Kidney epithelial cell (primary cell): ENCODE measurements at regions not wholly inside any gene's neighbourhood (a gene's known extent, or its start where the extent isn't known, plus 50 kb on each side); places are given as distances from the start of the nearest gene placed in this dataset.

Experiments
- DNase-seq: peaks from one replicate; pipeline ENCODE4 v3.0.0-alpha.2; 2010; ENCODE audit warnings: low read depth
- H3K27me3 ChIP-seq: 2 replicates; pipeline ENCODE4 v1.6.0; 2011; ENCODE audit warnings: low read length; ENCODE audit not compliant: control insufficient read depth, insufficient read depth
- H3K36me3 ChIP-seq: 2 replicates; pipeline ENCODE4 v1.5.1; 2011; ENCODE audit warnings: low read length; ENCODE audit not compliant: control insufficient read depth, insufficient read depth
- H3K4me3 ChIP-seq: 2 replicates; pipeline ENCODE4 v1.5.1; 2011; ENCODE audit warnings: low read depth, mild to moderate bottlenecking, control low read depth, low read length
- TF ChIP-seq, protein P1 (sequence below): IDR thresholded peaks from 2 replicates; pipeline ENCODE4 v1.5.1; 2011; ENCODE audit warnings: mild to moderate bottlenecking, moderate library complexity, low read length, control low read depth, inconsistent platforms; ENCODE audit not compliant: insufficient read depth, poor library complexity, severe bottlenecking

DNA sequence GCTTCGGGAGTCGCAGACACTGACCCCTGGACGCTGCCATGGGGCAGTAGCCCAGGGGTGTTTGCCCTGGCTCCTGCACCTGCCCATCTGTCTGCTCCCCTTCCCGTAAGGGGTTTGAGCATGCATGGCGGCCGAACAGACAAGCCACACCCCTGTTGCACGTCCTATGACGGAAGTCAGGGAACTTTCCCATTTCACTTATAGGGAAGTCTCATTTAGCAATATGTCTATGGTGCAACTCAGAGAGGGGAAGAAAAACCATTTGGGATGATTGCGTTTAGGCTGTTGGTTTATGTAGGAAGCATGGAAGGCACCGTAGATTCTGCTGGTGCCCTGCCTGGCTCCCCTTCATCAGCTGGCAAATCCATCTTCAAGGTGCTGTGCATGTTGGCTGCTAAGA, 112.5 kb downstream of the HAPSTR1 start:
- DNase-seq, result no peak
- Histone ChIP-seq H3K4me3 (no peak overlapping the region), H3K27me3 (no peaks in the 10 kb centered on the region), H3K36me3 (no peaks in the 10 kb centered on the region)
- TF ChIP-seq, protein P1, sequence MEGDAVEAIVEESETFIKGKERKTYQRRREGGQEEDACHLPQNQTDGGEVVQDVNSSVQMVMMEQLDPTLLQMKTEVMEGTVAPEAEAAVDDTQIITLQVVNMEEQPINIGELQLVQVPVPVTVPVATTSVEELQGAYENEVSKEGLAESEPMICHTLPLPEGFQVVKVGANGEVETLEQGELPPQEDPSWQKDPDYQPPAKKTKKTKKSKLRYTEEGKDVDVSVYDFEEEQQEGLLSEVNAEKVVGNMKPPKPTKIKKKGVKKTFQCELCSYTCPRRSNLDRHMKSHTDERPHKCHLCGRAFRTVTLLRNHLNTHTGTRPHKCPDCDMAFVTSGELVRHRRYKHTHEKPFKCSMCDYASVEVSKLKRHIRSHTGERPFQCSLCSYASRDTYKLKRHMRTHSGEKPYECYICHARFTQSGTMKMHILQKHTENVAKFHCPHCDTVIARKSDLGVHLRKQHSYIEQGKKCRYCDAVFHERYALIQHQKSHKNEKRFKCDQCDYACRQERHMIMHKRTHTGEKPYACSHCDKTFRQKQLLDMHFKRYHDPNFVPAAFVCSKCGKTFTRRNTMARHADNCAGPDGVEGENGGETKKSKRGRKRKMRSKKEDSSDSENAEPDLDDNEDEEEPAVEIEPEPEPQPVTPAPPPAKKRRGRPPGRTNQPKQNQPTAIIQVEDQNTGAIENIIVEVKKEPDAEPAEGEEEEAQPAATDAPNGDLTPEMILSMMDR, result no peak

DNA sequence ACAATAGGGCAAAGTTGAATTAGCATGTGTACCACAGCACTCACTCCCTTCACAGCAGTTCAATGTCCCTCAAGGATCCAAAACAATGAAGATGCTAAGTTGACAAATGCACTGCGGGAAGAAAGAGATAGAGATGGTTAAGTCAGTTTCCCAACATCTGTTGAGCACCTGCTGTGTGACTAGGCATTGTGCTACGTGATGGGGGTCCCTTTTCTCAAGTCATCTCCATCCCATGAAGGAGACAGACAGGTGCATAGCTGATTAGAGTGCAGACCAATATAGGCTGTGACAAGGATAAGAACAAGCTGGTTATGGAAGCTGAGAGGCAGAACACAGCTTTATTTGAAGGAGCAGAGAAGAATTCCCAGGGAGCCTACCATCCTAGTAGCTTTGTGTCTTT, 114.2 kb downstream of the HAPSTR1 start:
- no peak for DNase-seq
- Histone ChIP-seq H3K27me3 (no peaks in the 10 kb centered on the region), H3K4me3 (no peak overlapping the region), H3K36me3 (no peaks in the 10 kb centered on the region)
- TF ChIP-seq, protein P1, result no peak

DNA sequence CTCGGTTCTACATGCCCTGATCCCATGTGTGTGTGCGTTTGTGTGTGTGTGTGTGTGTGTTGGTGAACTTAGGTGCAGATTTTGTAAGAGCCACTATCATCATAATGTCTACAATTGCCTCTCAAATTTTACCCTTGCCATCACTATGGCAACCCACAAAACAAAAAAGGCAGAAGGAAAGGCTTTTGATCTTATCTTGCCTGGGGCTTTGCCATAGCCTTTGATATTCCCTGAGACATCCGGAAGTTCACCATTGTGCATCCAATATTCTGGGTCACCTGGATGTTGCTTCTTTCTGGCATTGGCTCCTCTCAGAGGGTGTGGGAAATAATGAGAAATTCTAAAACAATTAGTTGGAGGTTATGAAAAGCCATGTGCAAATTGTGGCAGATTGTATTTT, 114.7 kb downstream of the HAPSTR1 start:
- TF ChIP-seq, protein P1, result no peak
- no peak overlapping the region for H3K4me3 ChIP-seq
- H3K27me3 ChIP-seq, result no peaks in the 10 kb centered on the region
- no peaks in the 10 kb centered on the region for H3K36me3 ChIP-seq
- DNase-seq, result no peak

DNA sequence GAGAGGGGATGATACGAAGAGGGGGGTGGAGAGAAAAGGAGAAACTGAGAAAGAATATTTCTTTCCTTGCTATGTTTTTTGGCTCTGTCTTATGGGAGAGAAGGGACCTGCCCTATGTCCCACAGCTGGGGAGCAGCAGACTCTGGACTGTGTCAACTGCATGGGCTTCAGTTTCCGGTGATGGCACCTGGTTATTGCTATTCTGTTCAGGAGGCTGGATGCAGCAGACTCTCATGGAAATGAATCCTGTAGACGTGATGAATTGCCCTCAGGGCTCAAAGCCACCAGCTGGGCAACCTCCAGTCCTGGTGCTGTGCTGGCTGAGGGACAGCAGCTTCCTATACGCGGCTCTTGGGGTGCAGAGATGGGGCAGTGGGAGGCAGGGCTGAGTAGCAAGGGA, 121.2 kb downstream of the HAPSTR1 start:
- H3K27me3 ChIP-seq, result no peaks in the 10 kb centered on the region
- DNase-seq, result no peak
- no peaks in the 10 kb centered on the region for H3K36me3 ChIP-seq
- H3K4me3 ChIP-seq, result no peak overlapping the region
- TF ChIP-seq, protein P1, result no peak

DNA sequence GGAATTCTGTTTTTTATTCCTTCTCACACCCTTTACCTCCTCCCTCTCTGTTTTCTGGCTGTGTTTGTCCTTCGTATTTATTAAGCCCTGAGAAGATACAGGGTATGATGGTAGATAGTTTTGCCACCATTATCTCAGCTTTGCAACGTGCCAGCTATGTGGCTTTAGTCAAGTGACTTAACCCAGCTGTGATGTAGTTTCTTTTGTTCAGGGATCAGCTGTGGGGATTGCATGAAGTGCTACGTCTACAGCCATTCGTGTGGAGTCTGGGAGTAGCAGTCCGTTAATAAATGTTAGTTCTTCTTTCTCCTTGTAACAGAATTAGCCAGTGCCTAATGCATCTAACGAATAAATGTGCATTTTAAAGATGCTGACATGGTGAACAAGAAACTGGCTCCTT, 128.4 kb downstream of the HAPSTR1 start:
- Histone ChIP-seq H3K36me3 (no peaks in the 10 kb centered on the region), H3K4me3 (no peak overlapping the region), H3K27me3 (no peaks in the 10 kb centered on the region)
- TF ChIP-seq, protein P1, result no peak
- no peak for DNase-seq

DNA sequence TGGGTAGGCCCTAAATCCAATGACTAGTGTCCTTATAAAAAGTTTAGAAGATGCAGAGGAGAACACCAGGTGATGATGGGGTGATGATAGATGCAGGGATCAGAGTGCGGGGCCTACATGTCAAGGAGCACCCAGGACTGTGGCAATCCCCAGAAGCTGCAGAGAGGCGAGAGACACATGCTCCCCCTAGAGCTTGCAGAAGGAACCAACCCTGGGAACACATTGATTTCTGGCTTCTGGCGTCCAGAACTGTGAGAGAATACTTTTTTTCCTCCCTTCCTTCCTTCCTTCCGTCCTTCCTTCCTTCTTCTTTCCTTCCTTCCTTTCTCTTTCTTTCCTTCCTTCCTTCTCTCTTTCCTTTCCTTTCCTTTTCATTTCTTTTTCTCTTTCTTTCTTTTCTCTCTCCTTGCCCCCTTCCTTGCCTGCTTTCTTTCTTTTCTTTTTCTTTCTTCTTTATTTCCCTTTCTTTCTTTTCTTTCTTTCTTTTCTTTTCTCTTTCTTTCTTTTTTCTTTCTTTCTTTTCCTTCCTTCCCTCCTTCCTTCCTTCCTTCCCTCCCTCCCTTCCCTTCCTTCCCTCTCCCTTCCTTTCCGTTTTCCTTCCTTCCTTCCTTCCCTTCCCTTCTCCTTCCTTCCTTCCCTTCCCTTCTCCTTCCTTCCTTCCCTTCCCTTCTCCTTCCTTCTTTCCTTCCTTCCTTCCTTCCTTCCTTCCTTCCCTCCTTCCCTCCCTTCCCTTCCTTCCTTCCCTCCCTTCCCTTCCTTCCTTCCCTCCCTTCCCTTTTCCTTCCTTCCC, 134.3 kb downstream of the HAPSTR1 start:
- DNase-seq, result no peak
- Histone ChIP-seq H3K36me3 (no peaks in the 10 kb centered on the region), H3K4me3 (no peak overlapping the region), H3K27me3 (no peaks in the 10 kb centered on the region)
- TF ChIP-seq, protein P1, result peak; percentile 34
